Thyroid gland (tissue), 4 donors: ENCODE measurements at regions not wholly inside any gene's neighbourhood (a gene's known extent, or its start where the extent isn't known, plus 50 kb on each side); places are given as distances from the start of the nearest gene placed in this dataset.

Source experiments
- POLR2A ChIP-seq, 2 donors: fragments of 450-650 bp; IDR thresholded peaks; one replicate each; pipeline ENCODE4 v1.6.1; 2017; ENCODE audit warnings: antibody characterized with exemption in 2 of 2, mild to moderate bottlenecking in 2 of 2, moderate library complexity in 1 of 2
- TF ChIP-seq, protein P1 (sequence below), 6 experiments: fragments of 200-600 bp in 3 of 6; fragments of 450-650 bp in 3 of 6; sonication (generic) in 3 of 6; IDR thresholded peaks; one replicate each; pipeline ENCODE4 v1.5.1; 2016 to 2019; ENCODE audit warnings: antibody characterized with exemption in 6 of 6, mild to moderate bottlenecking in 2 of 6, inconsistent platforms in 1 of 6, moderate library complexity in 1 of 6

DNA sequence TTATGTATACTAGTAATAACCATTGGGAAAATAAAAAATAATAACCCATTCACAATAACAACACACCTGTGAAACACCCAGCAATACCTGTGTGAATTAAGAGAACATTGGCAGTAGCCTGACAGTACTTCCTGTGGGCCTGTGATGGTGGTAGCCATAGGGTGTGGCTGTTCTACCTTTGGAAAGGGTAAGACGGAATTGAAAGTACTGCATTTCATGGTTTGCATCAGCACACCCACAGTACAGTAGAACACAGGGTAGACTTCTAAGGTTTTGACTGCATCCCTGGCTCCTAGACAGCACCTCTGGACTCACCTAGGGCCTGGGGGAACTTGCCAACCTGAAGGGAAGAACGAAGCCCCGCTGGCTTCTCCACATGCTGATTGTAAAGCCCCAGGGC is 279.8 kb downstream of the HTR1B start:
- TF ChIP-seq, protein P1, sequence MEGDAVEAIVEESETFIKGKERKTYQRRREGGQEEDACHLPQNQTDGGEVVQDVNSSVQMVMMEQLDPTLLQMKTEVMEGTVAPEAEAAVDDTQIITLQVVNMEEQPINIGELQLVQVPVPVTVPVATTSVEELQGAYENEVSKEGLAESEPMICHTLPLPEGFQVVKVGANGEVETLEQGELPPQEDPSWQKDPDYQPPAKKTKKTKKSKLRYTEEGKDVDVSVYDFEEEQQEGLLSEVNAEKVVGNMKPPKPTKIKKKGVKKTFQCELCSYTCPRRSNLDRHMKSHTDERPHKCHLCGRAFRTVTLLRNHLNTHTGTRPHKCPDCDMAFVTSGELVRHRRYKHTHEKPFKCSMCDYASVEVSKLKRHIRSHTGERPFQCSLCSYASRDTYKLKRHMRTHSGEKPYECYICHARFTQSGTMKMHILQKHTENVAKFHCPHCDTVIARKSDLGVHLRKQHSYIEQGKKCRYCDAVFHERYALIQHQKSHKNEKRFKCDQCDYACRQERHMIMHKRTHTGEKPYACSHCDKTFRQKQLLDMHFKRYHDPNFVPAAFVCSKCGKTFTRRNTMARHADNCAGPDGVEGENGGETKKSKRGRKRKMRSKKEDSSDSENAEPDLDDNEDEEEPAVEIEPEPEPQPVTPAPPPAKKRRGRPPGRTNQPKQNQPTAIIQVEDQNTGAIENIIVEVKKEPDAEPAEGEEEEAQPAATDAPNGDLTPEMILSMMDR (IDR thresholded peaks at IDR 0.05), result no peak
- TF ChIP-seq POLR2A (IDR thresholded peaks at IDR 0.05), result no peak
